Astrocyte (in vitro differentiated cells and primary cell): ENCODE measurements at regions not wholly inside any gene's neighbourhood (a gene's known extent, or its start where the extent isn't known, plus 50 kb on each side); places are given as distances from the start of the nearest gene placed in this dataset.

Experiments
- DNase-seq: peaks from one replicate; pipeline ENCODE4 v3.0.0-alpha.2; 2010; ENCODE audit warnings: low read depth
- FAIRE-seq: peaks from 2 replicates; lab custom pipeline; 2011; peaks lifted over from hg19 to GRCh38; lab: Jason Lieb, UNC
- H2AFZ ChIP-seq: 2 replicates; pipeline ENCODE4 v1.6.0; 2012; ENCODE audit warnings: low read depth, low read length, inconsistent platforms
- H3K27ac ChIP-seq: 2 replicates; pipeline ENCODE4 v1.5.1; 2011; ENCODE audit warnings: low read depth, low read length, inconsistent platforms
- H3K27me3 ChIP-seq: 2 replicates; pipeline ENCODE4 v1.6.0; 2011; ENCODE audit warnings: low read length, inconsistent platforms; ENCODE audit not compliant: insufficient read depth
- H3K36me3 ChIP-seq: 2 replicates; pipeline ENCODE4 v1.5.1; 2011; ENCODE audit warnings: low read length, inconsistent platforms; ENCODE audit not compliant: insufficient read depth
- H3K4me1 ChIP-seq: 2 replicates; pipeline ENCODE4 v1.5.1; 2011; ENCODE audit warnings: low read length, inconsistent platforms; ENCODE audit not compliant: insufficient read depth
- H3K4me2 ChIP-seq: 2 replicates; pipeline ENCODE4 v1.6.0; 2012; ENCODE audit warnings: low read length, inconsistent platforms
- H3K4me3 ChIP-seq: 2 replicates; pipeline ENCODE4 v1.5.1; 2011; ENCODE audit warnings: low read depth, mild to moderate bottlenecking, low read length, inconsistent platforms; ENCODE audit not compliant: insufficient read depth
- H3K79me2 ChIP-seq: 2 replicates; pipeline ENCODE4 v1.6.0; 2012; ENCODE audit warnings: mild to moderate bottlenecking, low read length, inconsistent platforms; ENCODE audit not compliant: insufficient read depth
- H3K9ac ChIP-seq: 2 replicates; pipeline ENCODE4 v1.6.0; 2012; ENCODE audit warnings: mild to moderate bottlenecking, low read length, inconsistent platforms
- H3K9me3 ChIP-seq: 2 replicates; pipeline ENCODE4 v1.5.1; 2012; ENCODE audit warnings: low read depth, mild to moderate bottlenecking, low read length, inconsistent platforms; ENCODE audit not compliant: insufficient read depth
- H4K20me1 ChIP-seq: 2 replicates; pipeline ENCODE4 v1.6.0; 2012; ENCODE audit warnings: low read length, inconsistent platforms; ENCODE audit not compliant: insufficient read depth
- H3K27ac Mint-ChIP-seq: one replicate; pipeline ENCODE4 v1.8.0; 2021; ENCODE audit warnings: mild to moderate bottlenecking, mixed read lengths; ENCODE audit not compliant: unreplicated experiment
- H3K27me3 Mint-ChIP-seq: one replicate; pipeline ENCODE4 v1.8.0; 2021; ENCODE audit warnings: low read depth, mixed read lengths; ENCODE audit not compliant: unreplicated experiment
- H3K36me3 Mint-ChIP-seq: one replicate; pipeline ENCODE4 v1.8.0; 2021; ENCODE audit warnings: low read depth, mixed read lengths; ENCODE audit not compliant: unreplicated experiment
- H3K4me1 Mint-ChIP-seq: one replicate; pipeline ENCODE4 v1.8.0; 2021; ENCODE audit warnings: low read depth, mixed read lengths; ENCODE audit not compliant: unreplicated experiment
- H3K4me3 Mint-ChIP-seq: one replicate; pipeline ENCODE4 v1.8.0; 2021; ENCODE audit warnings: mild to moderate bottlenecking, moderate library complexity, mixed read lengths; ENCODE audit not compliant: unreplicated experiment
- H3K9me3 Mint-ChIP-seq: one replicate; pipeline ENCODE4 v1.8.0; 2021; ENCODE audit warnings: mild to moderate bottlenecking, mixed read lengths; ENCODE audit not compliant: unreplicated experiment
- CTCF ChIP-seq: IDR thresholded peaks from 2 replicates; pipeline ENCODE4 v1.5.1; 2011; ENCODE audit warnings: low read depth, mild to moderate bottlenecking, inconsistent platforms, low read length, moderate library complexity; ENCODE audit not compliant: insufficient read depth
- EZH2 ChIP-seq: IDR thresholded peaks from 2 replicates; pipeline ENCODE4 v1.6.1; 2012; ENCODE audit warnings: mild to moderate bottlenecking, low read length, inconsistent platforms; ENCODE audit not compliant: insufficient read depth

GRCh38 chr18:78612318-78612717 is 367.3 kb upstream of the SALL3 start:
- no peak overlapping the region for H3K27ac ChIP-seq
- DNase-seq = no peak
- no peak for FAIRE-seq

GRCh38 chr18:78612801-78613200 is 366.8 kb upstream of the SALL3 start:
- Mint-ChIP-seq H3K27me3 (no peaks in the 10 kb centered on the region), H3K4me3 (no peak overlapping the region), H3K9me3 (peaks cover 19% of the 10 kb centered on the region), H3K27ac (no peak overlapping the region), H3K4me1 (no peaks in the 10 kb centered on the region), H3K36me3 (no peaks in the 10 kb centered on the region)
- Histone ChIP-seq H3K9me3 (peaks cover 12% of the 10 kb centered on the region), H3K4me1 (no peaks in the 10 kb centered on the region), H3K4me3 (no peak overlapping the region), H3K27me3 (no peaks in the 10 kb centered on the region), H3K79me2 (no peaks in the 10 kb centered on the region), H3K27ac (no peak overlapping the region), H2AFZ (no peak overlapping the region), H3K4me2 (no peak overlapping the region), H3K9ac (no peak overlapping the region), H3K36me3 (no peaks in the 10 kb centered on the region), H4K20me1 (no peaks in the 10 kb centered on the region)
- DNase-seq (no peak), FAIRE-seq (no peak)
- TF ChIP-seq CTCF (no peak), EZH2 (no peak)

More at GRCh38 chr18:78612318-78612717, 367.3 kb upstream of the SALL3 start:
- H4K20me1 ChIP-seq = no peaks in the 10 kb centered on the region
- no peak overlapping the region for H3K4me2 ChIP-seq
- H3K9me3 ChIP-seq = peaks cover 12% of the 10 kb centered on the region
- Mint-ChIP-seq H3K4me3 (no peak overlapping the region), H3K27ac (no peak overlapping the region), H3K27me3 (no peaks in the 10 kb centered on the region), H3K36me3 (no peaks in the 10 kb centered on the region), H3K4me1 (no peaks in the 10 kb centered on the region), H3K9me3 (peaks cover 17% of the 10 kb centered on the region)
- no peaks in the 10 kb centered on the region for H3K27me3 ChIP-seq
- H2AFZ ChIP-seq = no peak overlapping the region
- no peak overlapping the region for H3K9ac ChIP-seq
- H3K4me1 ChIP-seq = no peaks in the 10 kb centered on the region
- H3K4me3 ChIP-seq = no peak overlapping the region
- no peaks in the 10 kb centered on the region for H3K79me2 ChIP-seq
- no peak for TF ChIP-seq EZH2
- TF ChIP-seq CTCF = no peak
- no peaks in the 10 kb centered on the region for H3K36me3 ChIP-seq

GRCh38 chr18:78618726-78619125 is 360.9 kb upstream of the SALL3 start:
- H3K4me3 ChIP-seq = no peak overlapping the region
- H3K9ac ChIP-seq = no peak overlapping the region
- no peaks in the 10 kb centered on the region for H3K79me2 ChIP-seq
- peaks cover 8% of the 10 kb centered on the region for H3K9me3 ChIP-seq
- H2AFZ ChIP-seq = no peak overlapping the region
- no peak overlapping the region for H3K4me2 ChIP-seq
- Mint-ChIP-seq H3K4me3 (no peak overlapping the region), H3K27ac (no peak overlapping the region), H3K4me1 (no peaks in the 10 kb centered on the region), H3K9me3 (peaks cover 13% of the 10 kb centered on the region), H3K36me3 (no peaks in the 10 kb centered on the region), H3K27me3 (no peaks in the 10 kb centered on the region)
- FAIRE-seq (no peak), DNase-seq (no peak)
- no peaks in the 10 kb centered on the region for H3K36me3 ChIP-seq
- no peaks in the 10 kb centered on the region for H3K4me1 ChIP-seq
- H3K27me3 ChIP-seq = no peaks in the 10 kb centered on the region
- no peaks in the 10 kb centered on the region for H4K20me1 ChIP-seq
- TF ChIP-seq CTCF = no peak
- no peak for TF ChIP-seq EZH2
- no peak overlapping the region for H3K27ac ChIP-seq
